ENCODE measurements at regions not wholly inside any gene's neighbourhood (a gene's known extent, or its start where the extent isn't known, plus 50 kb on each side); places are given as distances from the start of the nearest gene placed in this dataset.
A peak's percentile ranks its signal among the peaks of the same experiment; 100 is the strongest.

DNA sequence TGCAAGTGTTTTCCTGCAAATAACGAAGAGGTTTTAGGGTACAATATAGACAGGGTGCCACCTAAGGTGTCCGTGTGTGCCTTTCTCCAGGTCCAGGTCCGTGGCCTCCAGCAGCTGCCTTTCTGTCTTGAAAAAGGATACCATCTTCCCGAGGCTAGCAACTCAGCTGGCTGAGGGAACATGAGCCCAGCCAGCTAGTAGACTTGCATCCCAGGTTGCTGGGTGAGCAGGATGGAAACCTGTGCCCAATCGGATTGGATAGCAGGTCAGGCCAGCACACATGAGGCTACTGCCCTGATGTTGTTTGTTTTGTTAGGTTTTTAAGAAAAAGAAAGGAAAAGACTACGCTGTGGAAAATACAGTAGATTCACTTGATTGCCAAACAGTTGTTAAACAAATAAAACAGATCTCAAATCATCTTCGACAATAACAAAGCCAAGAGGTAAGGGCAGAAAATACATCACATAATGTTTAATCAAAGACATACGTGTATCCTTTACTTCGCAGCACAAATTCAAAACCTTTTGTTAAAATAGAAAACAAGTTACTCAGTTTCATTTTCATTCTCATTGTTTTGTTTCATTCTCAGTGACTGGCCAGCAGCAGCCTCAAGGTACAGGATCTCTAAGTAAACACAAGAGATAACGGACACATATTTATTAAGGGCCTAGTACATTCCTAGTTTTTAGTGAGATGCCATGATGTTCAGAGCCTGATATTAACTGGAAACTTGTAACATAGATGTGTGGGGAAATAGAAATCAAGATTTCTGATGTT lies 661.2 kb upstream of the NR2F2 start:
- no peak for DNase-seq (ENCODE audit: insufficient read length, low spot score)
- no peak for FAIRE-seq
- TF ChIP-seq POLR2A (IDR thresholded peaks at IDR 0.05; ENCODE audit: low read depth, low read length), result no peak

- no peak for DNase-seq (ENCODE audit: insufficient read length, low spot score)
- no peak for FAIRE-seq
- no peak for TF ChIP-seq POLR2A (IDR thresholded peaks at IDR 0.05; ENCODE audit: low read depth, low read length)
These were observed 656.5 kb upstream of the NR2F2 start for GRCh38 chr15:95674031-95674430.

GRCh38 chr15:95676500-95676899 lies 654.0 kb upstream of the NR2F2 start:
- TF ChIP-seq POLR2A (IDR thresholded peaks at IDR 0.05; ENCODE audit: low read depth, low read length), result no peak
- no peak for FAIRE-seq
- no peak for DNase-seq (ENCODE audit: insufficient read length, low spot score)

DNA sequence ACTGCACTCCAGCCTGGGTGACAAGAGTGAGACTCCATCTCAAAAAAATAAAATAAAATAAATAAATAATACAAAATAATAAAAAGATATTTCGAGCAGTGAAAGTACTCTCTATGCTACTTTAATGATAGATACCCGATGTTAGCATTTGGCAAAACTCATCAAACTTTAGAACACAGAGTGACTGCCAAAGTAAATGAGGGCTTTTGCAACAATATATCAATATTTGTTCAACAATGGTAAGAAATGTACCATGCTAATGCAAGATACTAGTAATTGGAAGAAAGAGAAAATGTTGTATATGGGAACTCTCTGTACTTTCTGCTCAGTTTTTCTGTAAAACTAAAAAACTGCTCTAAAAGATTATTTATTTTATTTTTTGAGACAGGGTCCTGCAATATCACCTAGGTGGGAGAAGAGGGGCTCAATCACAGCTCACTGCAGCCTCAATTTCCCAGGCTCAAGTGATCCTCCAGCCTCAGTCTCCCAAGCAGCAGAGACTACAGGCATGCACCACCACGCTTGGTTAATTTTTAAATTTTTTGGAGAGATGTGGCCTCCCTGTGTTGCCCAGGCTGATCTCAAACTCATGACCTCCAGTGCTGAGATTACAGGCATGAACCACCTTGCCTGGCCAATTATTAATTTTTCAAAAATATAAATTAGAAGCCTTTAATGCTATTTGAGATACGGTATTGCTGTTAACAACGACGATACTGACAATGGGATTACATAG lies 650.5 kb upstream of the NR2F2 start:
- DNase-seq (ENCODE audit: insufficient read length, low spot score) (no peak), FAIRE-seq (no peak)
- TF ChIP-seq POLR2A (IDR thresholded peaks at IDR 0.05; ENCODE audit: low read depth, low read length), result no peak

DNA sequence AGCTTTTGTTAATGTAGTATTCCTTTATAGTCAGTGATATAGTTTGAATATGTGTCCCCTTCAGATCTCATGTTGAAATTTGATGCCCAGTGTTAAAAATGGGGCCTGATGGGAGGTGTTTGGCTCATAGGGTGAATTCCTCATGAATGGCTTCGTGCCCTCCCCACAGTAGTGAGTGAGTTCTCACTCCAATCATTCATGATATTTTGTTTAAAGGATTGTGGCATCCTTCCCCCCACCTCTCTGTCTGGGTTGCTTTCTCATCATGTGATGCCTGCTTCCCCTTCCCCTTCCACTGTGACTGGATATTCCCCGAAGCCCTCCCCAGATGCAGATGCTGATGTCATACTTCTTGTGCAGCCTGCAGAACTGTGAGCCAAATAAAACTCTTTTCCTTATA lies 649.8 kb upstream of the NR2F2 start:
- FAIRE-seq (no peak), DNase-seq (ENCODE audit: insufficient read length, low spot score) (no peak)
- no peak for TF ChIP-seq POLR2A (IDR thresholded peaks at IDR 0.05; ENCODE audit: low read depth, low read length)

DNA sequence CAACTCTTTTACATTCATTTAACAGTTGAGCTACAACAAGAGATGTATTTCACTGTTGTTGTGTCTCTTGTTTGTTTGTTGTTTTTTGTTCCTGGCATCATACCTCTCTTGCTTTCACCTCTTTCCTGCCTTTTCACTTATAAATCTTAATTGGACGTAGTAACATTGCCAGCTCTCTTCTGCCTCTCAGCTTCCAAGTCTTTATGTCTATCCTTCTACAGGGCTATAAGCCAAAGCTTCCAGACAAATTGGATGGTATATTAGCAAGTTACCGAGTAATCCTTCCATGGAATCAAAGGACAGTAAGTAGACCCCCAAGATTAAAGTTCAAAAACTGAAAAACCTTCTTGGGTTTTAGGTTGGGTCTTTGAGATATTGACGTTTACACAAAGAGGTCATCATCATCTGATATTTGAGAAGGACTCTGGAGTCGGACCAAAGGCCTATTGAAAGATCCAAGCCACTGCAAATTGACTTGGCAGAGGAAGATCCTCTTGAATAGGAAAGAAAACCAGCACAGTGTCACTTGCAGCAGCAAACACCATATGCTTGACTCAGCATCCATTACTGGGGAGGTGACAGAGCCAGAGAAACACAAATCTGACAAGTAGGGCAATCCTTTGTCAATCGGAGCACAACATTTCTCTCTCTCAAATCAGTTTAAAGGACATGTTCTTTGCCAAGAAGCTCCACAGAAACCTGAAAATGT lies 648.5 kb upstream of the NR2F2 start:
- FAIRE-seq, result no peak
- DNase-seq (ENCODE audit: insufficient read length, low spot score), result no peak
- no peak for TF ChIP-seq POLR2A (IDR thresholded peaks at IDR 0.05; ENCODE audit: low read depth, low read length)

- no peak for TF ChIP-seq POLR2A (IDR thresholded peaks at IDR 0.05; ENCODE audit: low read depth, low read length)
- no peak for FAIRE-seq
- DNase-seq (ENCODE audit: insufficient read length, low spot score), result no peak
These were observed 646.4 kb upstream of the NR2F2 start for GRCh38 chr15:95684126-95684525.

GRCh38 chr15:95684693-95685115 lies 645.8 kb upstream of the NR2F2 start:
- peak; percentile 71 for FAIRE-seq
- peak; percentile 12 for DNase-seq (ENCODE audit: insufficient read length, low spot score)
- TF ChIP-seq POLR2A (IDR thresholded peaks at IDR 0.05; ENCODE audit: low read depth, low read length), result no peak

- DNase-seq (ENCODE audit: insufficient read length, low spot score) (no peak), FAIRE-seq (no peak)
- no peak for TF ChIP-seq POLR2A (IDR thresholded peaks at IDR 0.05; ENCODE audit: low read depth, low read length)
These were observed 643.4 kb upstream of the NR2F2 start for GRCh38 chr15:95687061-95687460.

GRCh38 chr15:95687686-95688085 lies 642.8 kb upstream of the NR2F2 start:
- FAIRE-seq (no peak), DNase-seq (ENCODE audit: insufficient read length, low spot score) (no peak)
- TF ChIP-seq POLR2A (IDR thresholded peaks at IDR 0.05; ENCODE audit: low read depth, low read length), result no peak

DNA sequence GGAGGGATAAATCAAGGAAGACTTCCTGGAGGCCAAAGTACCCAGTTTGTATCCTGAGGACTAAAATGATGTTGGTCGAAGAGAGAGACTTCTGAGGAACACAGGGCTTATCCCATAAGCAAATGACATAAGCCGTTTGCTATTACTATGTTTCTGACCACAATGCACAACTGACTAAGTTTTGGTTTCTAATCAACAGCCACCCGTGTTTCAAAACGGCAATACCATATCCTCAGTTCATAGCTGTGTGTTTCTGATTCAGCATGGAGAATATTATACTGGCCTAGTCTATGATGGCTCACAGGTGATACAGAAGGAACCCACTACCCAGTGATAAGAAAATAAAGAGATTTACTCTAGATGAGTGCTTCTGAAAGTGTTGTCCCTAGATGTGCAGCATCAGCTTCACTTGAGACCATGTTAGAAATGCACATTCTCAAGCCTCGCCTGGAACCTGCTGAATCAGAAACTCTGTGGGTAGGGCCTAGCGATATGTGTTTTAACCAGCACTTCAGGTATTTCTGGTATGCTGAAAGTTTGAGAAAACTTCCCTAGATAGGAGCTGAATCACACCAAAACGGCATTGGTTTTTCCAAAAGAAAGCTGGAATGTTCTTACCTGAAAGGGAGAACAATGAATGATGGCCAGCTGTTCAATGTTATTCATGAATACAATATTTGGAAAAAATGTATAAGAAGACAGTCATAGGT lies 639.7 kb upstream of the NR2F2 start:
- DNase-seq (ENCODE audit: insufficient read length, low spot score), result no peak
- FAIRE-seq, result no peak

GRCh38 chr15:95693917-95694316 lies 636.6 kb upstream of the NR2F2 start:
- FAIRE-seq (no peak), DNase-seq (ENCODE audit: insufficient read length, low spot score) (no peak)
- no peak for TF ChIP-seq POLR2A (IDR thresholded peaks at IDR 0.05; ENCODE audit: low read depth, low read length)

More for the DNA sequence above, 639.7 kb upstream of the NR2F2 start:
- TF ChIP-seq POLR2A (IDR thresholded peaks at IDR 0.05; ENCODE audit: low read depth, low read length), result no peak

- no peak for TF ChIP-seq POLR2A (IDR thresholded peaks at IDR 0.05; ENCODE audit: low read depth, low read length)
- DNase-seq (ENCODE audit: insufficient read length, low spot score) (no peak), FAIRE-seq (no peak)
These were observed 632.3 kb upstream of the NR2F2 start for GRCh38 chr15:95698230-95698629.

GRCh38 chr15:95698951-95699350 lies 631.5 kb upstream of the NR2F2 start:
- DNase-seq (ENCODE audit: insufficient read length, low spot score) (no peak), FAIRE-seq (no peak)
- no peak for TF ChIP-seq POLR2A (IDR thresholded peaks at IDR 0.05; ENCODE audit: low read depth, low read length)
